ENCODE measurements at regions not wholly inside any gene's neighbourhood (a gene's known extent, or its start where the extent isn't known, plus 50 kb on each side); places are given as distances from the start of the nearest gene placed in this dataset.

DNA sequence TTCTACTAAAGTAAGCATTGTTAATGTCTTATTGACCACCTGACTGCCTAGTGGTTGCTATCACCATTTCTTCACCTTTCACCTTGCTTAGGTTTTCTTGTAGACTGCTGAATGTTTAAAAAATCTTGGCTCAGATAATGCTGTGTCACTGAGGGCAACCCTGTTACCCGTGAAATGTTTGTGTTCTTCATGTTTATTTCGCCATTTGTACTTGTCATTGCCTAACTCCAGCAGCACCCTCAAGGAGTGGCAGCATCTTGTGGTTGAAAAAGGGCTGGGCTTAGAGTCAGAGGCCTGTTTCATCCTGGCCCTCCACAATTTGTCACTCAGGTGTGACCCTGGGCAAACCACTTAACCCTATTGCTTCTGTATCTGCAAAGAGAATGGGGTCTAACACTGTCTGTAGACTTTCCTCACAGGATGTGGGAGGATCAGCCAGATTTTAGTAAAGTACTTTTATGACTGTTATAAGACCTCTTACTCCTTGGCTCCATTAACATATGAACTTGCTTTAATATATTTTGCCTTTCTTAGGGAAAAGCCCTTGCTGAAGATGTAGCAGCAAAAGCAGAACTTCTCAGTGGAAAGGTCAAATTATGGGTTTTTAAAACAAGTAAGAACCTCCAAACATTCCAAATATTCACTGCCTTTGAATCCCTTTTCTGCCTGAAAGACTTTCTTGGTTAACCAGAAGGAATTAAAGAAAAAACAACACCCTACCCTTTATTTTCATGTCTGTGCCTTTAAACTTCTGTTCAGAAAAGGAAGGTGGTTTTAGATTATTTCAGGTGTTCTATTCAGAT is 154.5 kb upstream of the C11orf87 start:
- no peak for DNase-seq (ENCODE audit: low read depth)

GRCh38 chr11:109275931-109276330 is 146.1 kb upstream of the C11orf87 start:
- no peak for DNase-seq (ENCODE audit: low read depth)

GRCh38 chr11:109285465-109285864 is 136.5 kb upstream of the C11orf87 start:
- DNase-seq (ENCODE audit: low read depth), result no peak

DNA sequence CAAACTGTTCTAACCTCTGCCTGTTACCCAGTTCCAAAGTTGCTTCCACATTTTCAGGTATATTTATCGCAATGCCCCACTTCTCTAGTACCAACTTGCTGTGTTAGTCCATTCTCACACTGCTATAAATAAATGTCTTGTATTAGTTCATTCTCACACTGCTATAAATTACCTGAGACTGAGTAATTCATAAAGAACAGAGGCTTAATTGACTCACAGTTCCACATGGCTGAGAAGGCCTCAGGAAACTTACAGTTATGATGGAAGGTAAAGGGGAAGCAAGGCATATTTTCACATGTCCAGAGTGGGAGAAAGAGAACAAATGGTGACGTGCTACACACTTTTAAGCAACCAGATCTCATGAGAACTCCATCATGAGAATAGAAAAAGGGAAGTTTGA is 130.4 kb upstream of the C11orf87 start:
- no peak for DNase-seq (ENCODE audit: low read depth)

GRCh38 chr11:109298865-109299264 is 123.1 kb upstream of the C11orf87 start:
- no peak for DNase-seq (ENCODE audit: low read depth)

GRCh38 chr11:109300211-109300610 is 121.8 kb upstream of the C11orf87 start:
- DNase-seq (ENCODE audit: low read depth), result no peak

DNA sequence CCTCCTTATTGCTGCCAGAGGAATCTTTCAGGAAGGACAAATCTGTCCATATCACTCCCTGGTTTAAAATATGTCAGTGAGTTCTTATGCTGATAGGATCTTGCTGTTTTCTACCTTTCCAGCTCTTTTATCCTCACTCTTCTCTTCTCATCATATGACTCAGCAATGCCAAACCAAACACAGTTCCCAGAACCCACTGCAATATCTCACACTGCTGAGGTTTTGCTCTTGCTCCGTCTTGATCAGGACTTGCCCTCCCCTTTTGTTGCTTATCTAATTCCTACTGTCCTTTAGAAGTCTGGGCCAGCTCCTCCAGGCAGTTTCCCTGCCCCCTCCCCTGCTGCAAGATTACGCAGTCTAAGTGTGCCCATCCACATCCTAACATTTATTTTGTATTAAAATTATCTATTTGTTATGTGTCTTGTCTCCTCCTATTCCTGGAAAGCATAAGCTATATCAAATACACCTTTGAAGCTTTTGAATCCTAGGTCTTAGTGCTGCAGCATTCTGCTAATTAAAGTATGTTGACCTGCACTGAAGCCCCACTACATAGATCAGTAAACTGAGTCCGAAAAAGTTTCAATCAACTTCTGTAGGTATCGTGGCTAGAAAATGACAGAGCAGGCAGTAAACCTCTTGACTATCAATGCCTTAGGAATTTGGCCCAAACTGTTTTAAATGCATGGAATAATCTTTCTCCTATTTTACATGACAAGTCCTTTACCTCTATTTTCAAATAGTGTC is 119.2 kb upstream of the C11orf87 start:
- no peak for DNase-seq (ENCODE audit: low read depth)

DNA sequence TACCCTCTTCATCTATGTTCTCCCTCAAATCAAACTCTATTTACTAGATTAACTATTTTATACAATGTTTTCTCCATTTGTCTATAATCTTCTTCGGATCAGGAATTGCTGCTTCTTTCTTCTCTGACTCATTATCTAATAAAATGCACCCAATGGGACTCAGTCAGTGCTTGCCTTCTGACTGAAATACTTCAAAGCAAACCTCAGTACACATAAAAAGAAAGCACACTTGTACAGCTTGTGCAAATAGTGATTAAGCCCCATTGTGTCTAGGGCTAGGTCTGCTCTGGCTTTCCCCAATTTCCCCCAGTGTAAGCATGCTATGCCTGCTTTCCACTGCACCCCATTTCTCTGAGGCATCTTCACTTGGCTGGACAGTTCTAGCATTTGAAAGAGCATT is 118.6 kb upstream of the C11orf87 start:
- DNase-seq (ENCODE audit: low read depth), result no peak

GRCh38 chr11:109304159-109304558 is 117.8 kb upstream of the C11orf87 start:
- DNase-seq (ENCODE audit: low read depth), result no peak

DNA sequence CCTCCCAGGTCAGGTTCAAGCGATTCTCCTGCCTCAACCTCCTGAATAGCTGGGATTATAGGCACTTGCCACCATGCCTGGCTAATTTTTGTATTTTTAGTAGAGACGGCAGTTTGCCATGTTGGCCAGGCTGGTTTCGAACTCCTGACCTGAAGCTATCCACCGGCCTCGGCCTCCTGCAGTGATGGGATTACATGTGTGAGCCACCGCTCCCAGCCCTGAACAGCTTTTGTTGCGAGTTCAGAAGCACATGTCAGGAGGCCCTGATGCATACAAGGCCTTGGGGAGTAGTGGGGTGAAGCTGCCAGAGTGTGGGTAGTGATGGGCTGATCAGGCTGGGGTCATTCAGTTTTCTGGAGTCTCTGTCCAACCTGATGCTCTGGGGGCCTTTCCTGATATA is 117.0 kb upstream of the C11orf87 start:
- no peak for DNase-seq (ENCODE audit: low read depth)

- DNase-seq (ENCODE audit: low read depth), result peak; percentile 64
Observed at GRCh38 chr11:109306322-109306721, 115.7 kb upstream of the C11orf87 start.

GRCh38 chr11:109307366-109307765 is 114.6 kb upstream of the C11orf87 start:
- no peak for DNase-seq (ENCODE audit: low read depth)

GRCh38 chr11:109308551-109308950 is 113.4 kb upstream of the C11orf87 start:
- DNase-seq (ENCODE audit: low read depth), result no peak

DNA sequence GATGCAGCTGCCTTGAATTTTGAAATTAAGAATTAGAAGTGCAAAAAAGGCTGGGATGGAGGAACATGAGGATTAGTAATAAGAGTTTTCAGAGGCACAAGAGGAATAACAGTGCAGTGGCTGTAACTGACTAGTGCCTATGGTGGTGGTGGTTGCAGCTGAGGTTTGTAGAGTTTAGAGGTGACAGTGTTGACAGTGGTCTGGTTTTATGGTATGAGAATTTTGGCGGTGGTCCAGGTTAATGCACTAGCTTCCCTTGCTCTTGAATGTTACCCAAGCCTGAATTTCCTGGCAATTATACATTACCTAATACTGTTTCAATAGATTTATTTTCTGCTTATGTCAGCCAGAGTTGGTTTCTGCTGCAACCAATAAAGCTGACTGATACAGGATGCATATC is 112.8 kb upstream of the C11orf87 start:
- DNase-seq (ENCODE audit: low read depth), result no peak

DNA sequence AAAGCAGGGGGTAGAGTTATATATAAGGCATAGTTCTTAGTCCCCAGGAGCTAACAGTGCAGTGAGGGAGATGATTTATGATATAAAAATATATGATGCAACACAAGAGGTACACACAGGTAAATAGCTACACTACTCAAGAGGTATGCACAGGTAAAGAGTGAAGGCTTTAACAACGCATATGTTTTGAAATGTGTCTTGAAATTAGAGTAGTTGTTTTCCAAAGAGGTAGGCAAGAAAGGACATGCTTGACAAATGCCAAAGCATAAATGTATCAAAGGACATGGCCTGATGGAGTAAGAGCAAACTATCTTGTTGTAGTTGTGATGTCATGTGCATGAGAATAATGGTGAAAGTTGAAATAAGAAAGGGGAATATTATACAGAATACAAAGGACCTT is 104.3 kb upstream of the C11orf87 start:
- DNase-seq (ENCODE audit: low read depth), result no peak

DNA sequence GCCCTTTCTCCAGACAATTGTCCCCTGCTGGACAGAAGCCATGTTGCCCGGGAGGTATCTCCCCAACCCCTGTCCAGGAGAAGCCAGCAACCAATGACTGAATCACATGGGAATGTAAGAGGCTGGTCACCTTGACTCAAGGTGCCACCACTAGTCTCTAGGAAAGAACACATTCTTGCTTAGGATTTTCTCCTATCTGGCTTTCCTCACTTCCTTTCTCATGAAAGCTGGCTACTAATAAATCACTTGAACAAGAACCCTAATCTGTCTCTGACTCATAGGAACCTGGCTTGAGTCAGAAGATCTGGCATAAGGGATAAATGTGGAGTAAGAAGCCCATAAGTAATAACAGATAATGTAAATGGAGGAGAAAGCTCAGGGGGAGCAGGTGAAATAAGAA is 101.4 kb upstream of the C11orf87 start:
- DNase-seq (ENCODE audit: low read depth), result peak; percentile 37

DNA sequence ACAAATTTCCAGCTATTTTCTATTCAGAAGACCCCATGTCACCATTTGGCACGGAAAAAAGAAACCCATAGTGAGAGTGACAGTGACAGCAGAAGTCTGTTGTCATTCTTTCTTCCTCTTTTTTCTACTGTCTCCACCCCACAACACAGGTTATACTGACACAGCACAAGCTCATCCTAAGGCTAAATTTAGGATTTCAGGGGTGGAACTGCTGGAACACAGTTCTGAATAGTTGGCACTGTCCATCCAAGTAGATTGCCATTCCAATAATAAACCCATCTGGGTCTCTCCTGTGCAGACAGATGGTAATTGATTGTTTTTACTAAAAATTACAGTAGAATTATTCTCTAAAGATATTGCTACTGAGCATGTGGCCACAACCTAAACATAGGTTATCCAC is 95.2 kb upstream of the C11orf87 start:
- DNase-seq (ENCODE audit: low read depth), result no peak

- no peak for DNase-seq (ENCODE audit: low read depth)
Observed at GRCh38 chr11:109329716-109330115, 92.3 kb upstream of the C11orf87 start.

- DNase-seq (ENCODE audit: low read depth), result no peak
Observed at GRCh38 chr11:109338131-109338530, 83.9 kb upstream of the C11orf87 start.

GRCh38 chr11:109342261-109342660 is 79.7 kb upstream of the C11orf87 start:
- DNase-seq (ENCODE audit: low read depth), result no peak

GRCh38 chr11:109343242-109343641 is 78.7 kb upstream of the C11orf87 start:
- no peak for DNase-seq (ENCODE audit: low read depth)

- DNase-seq (ENCODE audit: low read depth), result no peak
Observed at GRCh38 chr11:109347304-109347703, 74.7 kb upstream of the C11orf87 start.

- no peak for DNase-seq (ENCODE audit: low read depth)
Observed at GRCh38 chr11:109349276-109350080, 72.5 kb upstream of the C11orf87 start.

Data from GM04503 (cell line).